ENCODE measurements at regions not wholly inside any gene's neighbourhood (a gene's known extent, or its start where the extent isn't known, plus 50 kb on each side); places are given as distances from the start of the nearest gene placed in this dataset.
A peak's percentile ranks its signal among the peaks of the same experiment; 100 is the strongest.
"Not testable (repeated sequence)": the region's sequence is repeated elsewhere in the genome, so short reads cannot be mapped to it uniquely, and the experiment has no call there.

DNA sequence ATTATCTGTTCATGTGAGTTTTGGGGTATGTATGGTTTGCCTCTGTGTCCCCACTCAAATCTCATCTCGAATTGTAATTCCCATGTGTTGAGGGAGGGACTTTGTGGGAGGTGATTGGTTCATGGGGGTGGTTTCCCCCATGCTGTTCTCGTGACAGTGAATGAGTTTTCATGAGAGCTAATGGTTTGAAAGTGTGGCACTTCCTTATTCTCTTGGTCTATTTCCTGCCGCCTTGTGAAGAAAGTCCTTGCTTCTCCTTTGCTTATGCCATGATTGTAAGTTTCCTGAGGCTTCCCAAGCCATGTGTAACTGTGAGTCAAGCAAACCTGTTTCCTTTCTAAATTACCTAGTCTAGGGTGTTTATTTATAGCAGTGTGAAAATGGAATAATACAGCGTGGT, 128.1 kb upstream of the HS3ST4 start:
- DNase-seq (ENCODE audit: low read depth in 2 of 2) = no peak

- DNase-seq (ENCODE audit: low read depth in 2 of 2) = not testable (repeated sequence)
Observed at GRCh38 chr16:25561723-25562122, 130.0 kb upstream of the HS3ST4 start.

GRCh38 chr16:25556968-25557312, 134.8 kb upstream of the HS3ST4 start:
- DNase-seq (ENCODE audit: low read depth in 2 of 2) = not testable (repeated sequence)

GRCh38 chr16:25556289-25556967, 135.3 kb upstream of the HS3ST4 start:
- DNase-seq (ENCODE audit: low read depth in 2 of 2) = not testable (repeated sequence)

- DNase-seq (ENCODE audit: low read depth in 2 of 2) = peak in 1 of 2 donors; percentile 4
Observed at GRCh38 chr16:25553711-25554436, 137.9 kb upstream of the HS3ST4 start.

DNA sequence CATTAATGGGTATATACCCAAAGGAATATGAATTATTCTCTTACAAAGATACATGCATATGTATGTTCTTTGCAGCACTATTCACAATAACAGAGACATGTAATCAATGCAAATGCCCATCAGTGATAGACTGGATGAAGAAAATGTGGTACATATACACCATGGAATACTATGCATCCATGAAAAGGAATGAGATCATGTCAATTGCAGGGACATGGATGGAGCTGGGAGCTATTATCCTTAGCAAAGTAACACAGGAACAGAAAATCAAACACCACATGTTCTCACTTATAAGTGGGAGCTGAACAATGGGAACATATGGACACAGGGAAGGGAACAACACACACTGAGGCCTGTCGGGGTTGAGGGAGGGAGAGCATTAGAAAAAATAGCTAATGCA, 141.1 kb upstream of the HS3ST4 start:
- no peak for DNase-seq (ENCODE audit: low read depth in 2 of 2)

DNA sequence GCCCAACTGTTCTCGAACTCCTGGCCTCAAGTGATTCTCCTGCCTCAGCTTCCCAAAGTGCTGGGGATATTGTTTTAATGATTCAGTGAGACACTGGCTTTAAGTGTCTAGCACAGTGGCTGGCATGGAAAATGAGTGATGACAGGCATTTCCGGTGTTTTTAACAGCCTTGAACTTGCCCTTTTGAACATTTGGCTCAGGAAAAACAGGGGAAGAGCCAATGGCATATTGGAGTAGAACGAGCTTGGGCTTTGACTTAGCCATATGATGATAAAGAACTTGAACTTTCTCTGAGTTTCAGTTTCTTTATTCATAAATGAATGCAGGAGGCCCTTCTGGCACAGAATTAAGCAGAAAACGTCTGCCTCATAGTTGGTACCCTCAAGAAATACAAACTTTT, 145.0 kb upstream of the HS3ST4 start:
- DNase-seq (ENCODE audit: low read depth in 2 of 2) = peak; percentile 48 to 51

DNA sequence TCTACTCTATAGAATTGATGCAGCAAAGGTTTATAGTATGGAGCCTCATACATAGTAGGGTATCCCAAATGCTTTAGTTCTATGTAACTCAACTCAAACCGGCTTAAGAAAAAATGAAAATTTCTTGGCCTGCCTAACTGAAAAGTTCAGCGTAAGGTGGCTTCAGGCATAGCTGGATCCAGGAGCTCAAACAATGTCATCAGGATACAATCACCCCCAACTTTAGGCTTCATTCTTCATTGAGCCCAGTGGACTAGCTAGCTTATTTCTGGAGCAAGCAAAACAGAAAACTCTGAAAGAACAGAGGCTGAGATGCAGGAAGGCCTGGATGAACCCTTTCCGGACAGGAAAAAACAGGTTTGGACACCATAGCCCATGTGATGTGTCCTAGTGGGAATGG, 147.5 kb upstream of the HS3ST4 start:
- DNase-seq (ENCODE audit: low read depth in 2 of 2) = peak in 1 of 2 donors; percentile 35

DNA sequence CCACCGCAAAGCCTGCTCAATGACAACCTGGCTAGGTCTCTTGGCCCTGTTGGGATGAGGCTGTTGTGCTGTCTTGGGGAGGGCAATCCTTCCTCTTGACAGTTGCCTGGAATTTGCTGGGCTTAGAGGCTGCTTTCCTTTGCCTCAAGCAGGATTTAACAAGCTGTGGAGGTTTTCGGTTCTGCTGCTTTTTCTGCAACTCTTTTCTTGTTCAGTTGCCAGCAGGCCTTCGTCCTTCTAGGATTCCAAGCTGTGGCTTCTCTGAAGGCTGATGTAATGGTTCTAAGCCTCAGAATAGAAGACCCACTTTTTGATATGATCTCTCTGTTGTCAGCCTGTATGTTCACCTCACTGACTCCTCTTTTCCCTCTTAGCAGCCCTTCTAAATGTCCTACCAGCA, 149.5 kb upstream of the HS3ST4 start:
- DNase-seq (ENCODE audit: low read depth in 2 of 2) = no peak

GRCh38 chr16:25539767-25540166, 152.0 kb upstream of the HS3ST4 start:
- DNase-seq (ENCODE audit: low read depth in 2 of 2) = not testable (repeated sequence)

DNA sequence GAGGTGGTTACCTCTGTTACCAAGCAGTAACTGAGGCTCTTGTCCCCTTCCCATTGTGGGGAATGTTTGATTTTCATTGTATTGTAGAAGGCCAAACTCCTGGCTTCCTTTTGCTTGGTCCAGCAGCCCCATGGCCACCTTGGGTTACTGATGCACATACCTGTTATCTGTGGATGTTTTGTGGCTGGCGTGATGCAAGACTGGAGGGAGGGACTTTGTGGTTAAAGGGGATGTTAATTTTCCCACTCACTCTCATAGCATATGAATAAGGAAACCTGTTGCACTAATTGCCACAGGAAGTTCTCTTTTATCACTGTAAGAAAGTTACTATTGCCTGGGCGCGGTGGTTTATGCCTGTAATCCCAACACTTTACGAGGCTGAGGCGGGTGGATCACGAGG, 168.6 kb upstream of the HS3ST4 start:
- DNase-seq (ENCODE audit: low read depth in 2 of 2) = no peak

GRCh38 chr16:25512041-25512440, 179.7 kb upstream of the HS3ST4 start:
- no peak for DNase-seq (ENCODE audit: low read depth in 2 of 2)

GRCh38 chr16:25509456-25509855, 182.3 kb upstream of the HS3ST4 start:
- DNase-seq (ENCODE audit: low read depth in 2 of 2) = no peak

GRCh38 chr16:25501530-25502255, 190.1 kb upstream of the HS3ST4 start:
- DNase-seq (ENCODE audit: low read depth in 2 of 2) = no peak

DNA sequence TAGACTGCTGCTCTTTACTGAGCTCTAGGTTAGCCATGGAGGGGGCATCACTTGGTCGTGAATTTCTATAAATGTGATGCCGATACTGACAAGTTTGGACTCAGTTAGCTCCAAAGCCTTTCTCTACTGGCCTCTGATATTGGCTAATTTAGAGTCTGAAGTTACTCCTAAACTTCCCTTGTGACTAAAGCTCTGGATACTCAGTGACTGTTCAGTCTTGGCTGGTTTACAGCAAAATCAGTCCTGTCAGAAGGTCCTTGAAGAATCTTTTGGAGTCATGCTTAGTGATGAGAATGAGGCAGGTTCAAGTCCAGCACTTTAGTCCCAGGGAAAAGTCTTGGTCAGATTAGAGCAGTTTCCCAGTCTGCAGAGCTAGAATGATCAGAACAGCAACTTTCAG, 197.5 kb upstream of the HS3ST4 start:
- no peak for DNase-seq (ENCODE audit: low read depth in 2 of 2)

- DNase-seq (ENCODE audit: low read depth in 2 of 2) = no peak
Observed at GRCh38 chr16:25493136-25493811, 198.5 kb upstream of the HS3ST4 start.

- no peak for DNase-seq (ENCODE audit: low read depth in 2 of 2)
Observed at GRCh38 chr16:25488435-25488834, 203.3 kb upstream of the HS3ST4 start.

- DNase-seq (ENCODE audit: low read depth in 2 of 2) = no peak
Observed at GRCh38 chr16:25487888-25488287, 203.9 kb upstream of the HS3ST4 start.

GRCh38 chr16:25481636-25482035, 210.1 kb upstream of the HS3ST4 start:
- DNase-seq (ENCODE audit: low read depth in 2 of 2) = no peak

GRCh38 chr16:25478476-25478875, 213.3 kb upstream of the HS3ST4 start:
- no peak for DNase-seq (ENCODE audit: low read depth in 2 of 2)

GRCh38 chr16:25464058-25464457, 206.4 kb upstream of the ZKSCAN2 start:
- no peak for DNase-seq (ENCODE audit: low read depth in 2 of 2)

- DNase-seq (ENCODE audit: low read depth in 2 of 2) = no peak
Observed at GRCh38 chr16:25449802-25450201, 192.2 kb upstream of the ZKSCAN2 start.
